T47D (cell line): ENCODE measurements at regions not wholly inside any gene's neighbourhood (a gene's known extent, or its start where the extent isn't known, plus 50 kb on each side); places are given as distances from the start of the nearest gene placed in this dataset.

ENCODE experiments used
- DNase-seq, 2 experiments: peaks; one replicate each; pipeline versions ENCODE4 v3.0.0 to v3.0.0-alpha.2; 2011 to 2012; ENCODE audit warnings: low read depth in 1 of 2, low spot score in 1 of 2
- JUND ChIP-seq: IDR thresholded peaks from 2 replicates; pipeline ENCODE4 v1.6.1; 2012; ENCODE audit warnings: low read depth
- in situ Hi-C: cut with HindIII; loops from 2 replicates; pipeline ENCODE4 v1.10.0; 2016; ENCODE audit warnings: low sequenced_read_pairs, low pct_unique_long_range_greater_than_20kb

DNA sequence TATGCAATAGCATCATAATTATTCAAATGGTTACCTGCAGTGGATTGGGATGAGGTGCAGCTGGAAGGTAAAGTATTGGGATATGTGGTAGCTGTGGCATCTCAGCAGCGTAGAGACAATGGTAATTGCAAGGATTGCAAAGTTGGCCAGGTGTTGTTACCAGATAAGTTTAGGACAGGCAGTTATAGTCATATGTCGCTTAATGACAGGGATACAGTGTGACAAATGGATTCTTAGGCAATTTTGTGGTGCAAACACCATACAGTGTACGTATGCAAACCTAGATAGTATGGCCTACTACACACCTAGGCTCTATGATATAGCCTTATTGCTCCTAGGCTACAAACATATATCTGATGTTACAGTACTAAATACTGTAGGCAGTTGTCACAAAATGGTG is 163.5 kb upstream of the LYZL2 start:
- in situ Hi-C loops = no loop called here
- TF ChIP-seq JUND = no peak
- no peak for DNase-seq

DNA sequence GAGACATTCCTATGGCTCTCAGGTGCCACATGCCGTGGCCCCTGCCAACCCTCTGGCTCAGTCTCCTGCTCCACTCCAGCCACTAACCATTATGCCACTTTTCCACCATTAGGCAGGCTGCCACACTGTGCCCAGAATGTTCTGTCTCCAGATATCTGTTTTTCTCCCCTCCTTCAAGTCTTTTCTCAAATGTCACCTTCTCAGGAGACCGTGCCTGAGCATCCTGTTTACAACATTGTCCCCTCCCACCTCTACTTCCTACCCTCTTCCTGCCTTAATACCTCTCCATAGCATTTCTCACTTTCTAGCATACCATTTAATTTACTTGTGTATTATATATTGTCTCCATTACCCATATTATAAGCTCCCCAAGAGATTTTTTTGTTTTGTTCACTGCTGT is 162.5 kb upstream of the LYZL2 start:
- DNase-seq = no peak
- in situ Hi-C loops = no loop called here
- no peak for TF ChIP-seq JUND

DNA sequence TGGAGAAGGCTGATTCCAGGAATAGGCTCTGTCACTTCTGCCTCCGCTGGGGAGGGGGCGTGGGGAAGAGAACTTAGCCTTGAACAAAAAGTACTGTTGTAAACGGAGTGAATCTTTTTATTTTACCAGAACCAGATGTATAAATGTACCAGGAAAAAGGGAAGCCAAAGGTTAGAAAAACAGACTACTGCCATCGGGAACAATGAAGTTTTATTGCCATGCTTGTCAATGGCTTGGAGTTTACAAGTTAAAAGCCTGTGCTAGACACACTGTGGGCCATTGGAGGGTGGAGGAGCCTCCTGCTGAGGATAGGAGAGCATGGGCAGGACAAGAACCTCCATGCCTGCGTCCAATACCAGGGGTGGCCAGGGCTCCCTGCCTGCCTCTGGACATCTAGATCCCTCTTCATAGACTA is 161.7 kb upstream of the LYZL2 start:
- in situ Hi-C loops = no loop called here
- no peak for TF ChIP-seq JUND
- no peak for DNase-seq

DNA sequence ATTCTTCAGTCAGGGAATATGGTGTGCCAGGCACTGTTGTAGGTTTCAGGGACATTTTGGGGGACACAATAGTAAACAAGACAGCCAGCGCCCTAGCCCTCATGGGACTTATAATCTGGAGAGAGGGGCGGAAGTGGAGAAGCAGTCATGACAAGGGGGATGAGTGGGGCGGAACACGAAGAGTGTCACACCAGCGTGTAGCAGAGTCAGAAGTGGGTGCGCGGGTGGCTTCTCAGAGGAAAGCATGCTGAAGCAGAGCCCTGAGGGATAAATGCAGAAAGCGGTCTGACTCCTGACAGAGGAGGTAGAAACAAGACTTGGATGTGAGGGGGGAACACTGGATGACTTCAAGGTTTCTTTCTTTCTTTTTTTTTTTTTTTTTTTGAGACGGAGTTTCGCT is 160.3 kb upstream of the LYZL2 start:
- TF ChIP-seq JUND = no peak
- DNase-seq = no peak
- in situ Hi-C loops = no loop called here

DNA sequence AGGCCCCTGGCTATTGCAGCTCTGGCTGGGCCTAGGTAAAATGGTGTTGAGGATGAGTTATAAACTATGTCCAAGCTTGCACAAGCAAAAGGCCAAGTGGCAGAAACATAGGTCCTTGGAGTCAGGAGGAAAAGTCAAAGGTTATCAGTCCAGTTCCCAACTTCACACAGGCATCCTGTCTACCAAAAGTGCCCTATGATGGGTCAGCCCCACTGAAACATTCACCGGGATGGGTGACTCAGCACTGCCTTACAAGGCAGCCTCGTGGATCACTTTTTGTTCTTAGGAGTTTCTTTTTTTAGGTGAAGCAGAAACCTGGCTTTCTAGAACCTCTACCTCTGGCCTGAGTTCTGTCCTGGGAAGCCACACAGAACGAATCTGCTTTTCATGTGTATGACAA is 158.8 kb upstream of the LYZL2 start:
- no peak for DNase-seq
- TF ChIP-seq JUND = no peak
- in situ Hi-C loops = no loop called here

DNA sequence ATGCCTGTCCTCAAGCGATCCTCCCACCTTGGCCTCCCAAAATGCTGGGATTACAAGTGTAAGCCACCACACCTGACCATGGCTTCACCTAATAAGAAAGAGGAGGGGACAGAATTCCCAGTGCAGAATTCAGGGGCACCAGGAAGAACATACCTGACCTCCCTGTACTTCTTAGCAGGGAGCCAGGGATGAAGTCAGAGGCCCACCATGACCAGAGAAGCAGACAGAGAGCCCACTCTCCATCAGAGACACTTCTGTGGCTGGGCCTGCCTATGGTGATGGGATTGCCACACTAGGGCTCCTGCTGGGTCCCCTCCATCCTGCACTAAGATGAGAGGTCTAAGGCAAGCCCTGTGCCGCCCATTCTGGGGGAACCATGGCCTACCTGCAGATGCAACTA is 157.4 kb upstream of the LYZL2 start:
- in situ Hi-C loops = no loop called here
- no peak for TF ChIP-seq JUND

DNA sequence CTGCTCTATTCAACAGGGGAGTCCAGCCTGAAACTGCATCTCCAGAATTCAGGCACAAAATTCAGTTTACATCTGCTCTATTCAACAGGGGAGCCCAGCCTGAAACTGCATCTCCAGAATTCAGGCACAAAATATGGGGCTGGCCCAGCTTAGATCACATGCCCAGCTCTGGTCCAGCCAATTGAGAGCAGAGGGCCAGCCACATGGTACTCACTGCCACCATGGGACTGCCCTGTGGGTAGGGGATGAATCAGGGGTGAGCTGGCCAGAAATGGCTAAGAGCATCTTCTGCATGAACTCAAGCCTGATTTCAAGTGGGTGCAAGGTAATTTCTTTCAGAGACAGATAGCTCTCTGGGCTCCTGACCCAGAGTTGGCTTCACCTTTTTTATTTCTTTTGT is 156.6 kb upstream of the LYZL2 start:
- no peak for DNase-seq
- in situ Hi-C loops = no loop called here
- TF ChIP-seq JUND = no peak

More for the DNA sequence above, 157.4 kb upstream of the LYZL2 start:
- DNase-seq = no peak

DNA sequence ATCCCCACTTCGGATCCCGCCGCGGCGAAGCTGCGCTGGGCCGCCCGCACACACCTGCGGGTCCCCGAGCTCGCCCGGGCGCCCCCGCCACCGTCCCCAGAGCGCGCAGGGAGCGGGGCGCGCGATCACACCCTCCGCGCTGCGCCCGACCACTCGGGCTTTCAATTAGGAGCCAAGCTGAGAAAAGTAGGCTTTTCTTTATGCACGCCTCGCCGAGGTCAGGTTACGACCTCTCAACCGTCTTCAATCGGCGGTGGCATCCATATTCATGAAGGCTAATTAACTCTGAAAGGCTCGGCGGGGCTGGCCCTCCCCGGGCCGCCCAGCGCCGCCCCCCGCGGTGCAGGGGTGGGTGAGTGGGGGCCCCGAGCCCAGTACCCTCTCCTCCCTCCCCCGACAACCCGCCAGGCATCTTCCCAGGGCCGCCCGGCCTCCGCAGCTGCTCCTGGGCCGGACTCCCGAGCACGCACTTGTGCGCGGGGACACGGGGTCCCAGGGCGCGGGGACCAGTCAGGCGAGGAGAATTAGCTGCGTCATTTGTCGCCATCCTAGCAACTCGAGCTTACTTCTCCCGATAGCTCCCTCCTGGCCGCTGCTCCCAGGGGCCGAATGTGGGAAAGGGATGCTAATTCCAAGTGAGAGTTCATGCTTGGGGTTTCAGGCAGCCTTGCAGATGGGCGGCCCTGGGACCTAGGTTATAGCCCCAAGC is 155.5 kb upstream of the LYZL2 start:
- DNase-seq = no peak
- TF ChIP-seq JUND = no peak
- in situ Hi-C loops = no loop called here

DNA sequence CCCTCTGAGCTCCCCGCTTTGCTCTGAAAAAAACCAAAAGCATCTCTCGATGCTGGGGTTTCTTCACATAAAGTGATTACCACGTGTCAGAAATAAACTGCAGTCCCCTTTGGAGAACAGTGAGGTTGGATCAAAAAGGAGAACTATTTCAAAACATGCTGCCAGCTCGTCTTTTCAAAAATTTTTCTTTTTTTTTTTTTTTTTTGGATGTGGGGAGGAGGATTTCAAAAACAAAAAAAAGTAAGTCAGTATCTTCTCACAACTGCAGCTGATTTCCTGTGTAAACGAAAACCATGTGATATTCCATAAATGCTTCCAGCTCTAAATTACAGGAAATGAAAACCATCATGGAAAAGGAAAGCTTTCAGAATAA is 155.0 kb upstream of the LYZL2 start:
- no peak for TF ChIP-seq JUND
- in situ Hi-C loops = no loop called here
- no peak for DNase-seq

DNA sequence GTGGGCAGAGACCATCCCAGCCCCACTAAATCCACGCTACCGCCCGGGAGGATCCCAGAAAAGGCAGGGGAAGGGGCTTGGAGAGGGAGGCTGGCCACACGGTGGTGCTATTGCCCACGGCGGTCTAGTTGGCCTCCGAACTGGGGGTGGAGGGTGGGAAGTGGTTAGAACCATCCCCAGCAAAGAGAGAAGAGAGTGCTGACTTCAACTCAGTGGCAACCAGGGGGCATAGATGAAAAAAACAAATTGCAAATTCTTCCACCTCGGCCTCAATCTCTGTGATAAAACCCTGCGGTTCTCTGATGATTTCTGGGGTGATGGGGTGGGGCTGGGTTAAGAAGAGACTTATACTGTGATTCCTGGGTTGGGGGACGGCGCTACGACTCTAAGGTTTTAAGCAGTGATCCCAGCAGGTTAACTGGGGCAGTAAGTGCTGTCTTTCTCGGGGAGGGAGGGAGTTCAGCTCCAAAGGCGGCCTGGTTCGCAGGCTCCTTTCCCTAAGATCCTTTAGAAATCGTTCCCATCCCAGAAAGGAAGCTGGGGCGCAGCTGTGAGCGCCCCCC is 154.5 kb upstream of the LYZL2 start:
- in situ Hi-C loops = no loop called here
- TF ChIP-seq JUND = no peak
- peak; percentile 35 to 73 for DNase-seq

DNA sequence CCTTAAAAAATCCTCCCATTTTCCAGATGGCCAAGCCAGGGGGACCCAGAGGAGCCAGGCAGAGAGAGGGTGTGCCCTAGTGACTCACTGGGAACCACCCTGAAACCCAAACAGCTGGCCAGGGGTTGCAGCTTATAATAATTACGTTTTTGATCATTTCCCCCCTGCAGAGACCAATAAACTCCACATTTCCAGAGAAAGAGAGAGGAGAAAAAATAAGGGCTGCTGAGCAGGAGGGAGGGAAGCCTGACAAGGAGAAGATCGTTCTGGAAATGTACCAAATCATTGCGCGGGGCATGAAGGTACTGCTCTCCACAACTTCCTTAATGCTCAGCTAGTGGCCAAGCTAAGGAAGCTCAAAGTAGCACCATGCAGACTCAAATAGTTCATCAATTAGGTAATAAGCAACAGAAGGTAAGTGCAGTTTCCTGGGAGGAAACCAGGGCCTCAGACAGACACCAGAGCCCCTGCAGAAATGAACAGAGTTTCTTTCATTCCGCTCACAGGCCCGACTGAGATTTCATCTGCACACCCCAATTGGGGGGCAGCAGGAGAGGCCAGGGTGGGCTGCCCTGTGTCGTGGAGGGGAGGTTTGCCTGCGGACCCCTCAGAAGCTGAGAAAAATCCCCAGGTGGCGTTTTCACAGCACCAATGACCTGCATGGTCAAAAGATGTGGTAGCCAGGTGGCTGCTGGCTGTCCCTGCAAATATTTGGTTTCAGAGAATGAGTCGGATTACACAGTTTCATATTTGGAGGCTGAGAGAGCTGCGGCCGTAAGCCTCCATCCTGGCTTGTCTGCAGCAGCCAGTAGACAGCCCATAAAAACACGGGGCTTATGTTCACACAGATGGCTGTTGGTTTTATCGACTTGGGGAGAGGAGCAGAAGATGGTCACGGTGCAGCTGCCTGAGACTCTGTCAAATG is 153.2 kb upstream of the LYZL2 start:
- in situ Hi-C loops = no loop called here
- no peak for TF ChIP-seq JUND
- peak in 1 of 2 experiments; percentile 31 for DNase-seq

DNA sequence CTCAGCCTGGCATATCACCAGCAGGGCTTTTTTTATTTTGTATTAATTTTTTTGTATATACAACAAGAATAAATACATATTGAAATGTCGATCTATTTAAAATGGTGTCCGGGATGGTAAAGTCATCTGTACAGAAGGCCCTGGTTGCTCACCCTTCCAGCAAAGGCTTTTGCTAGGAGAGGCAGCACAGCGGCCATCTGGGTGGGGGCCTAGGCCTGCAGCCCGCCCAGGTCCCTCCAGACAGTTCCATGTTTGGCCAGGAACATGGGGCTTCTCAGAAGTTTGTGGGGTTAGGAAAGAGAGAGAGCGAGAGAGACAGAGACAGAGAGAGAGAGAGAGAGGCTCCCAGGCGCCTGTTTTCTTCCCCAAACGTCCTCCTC is 152.6 kb upstream of the LYZL2 start:
- DNase-seq = no peak
- no peak for TF ChIP-seq JUND
- in situ Hi-C loops = no loop called here

DNA sequence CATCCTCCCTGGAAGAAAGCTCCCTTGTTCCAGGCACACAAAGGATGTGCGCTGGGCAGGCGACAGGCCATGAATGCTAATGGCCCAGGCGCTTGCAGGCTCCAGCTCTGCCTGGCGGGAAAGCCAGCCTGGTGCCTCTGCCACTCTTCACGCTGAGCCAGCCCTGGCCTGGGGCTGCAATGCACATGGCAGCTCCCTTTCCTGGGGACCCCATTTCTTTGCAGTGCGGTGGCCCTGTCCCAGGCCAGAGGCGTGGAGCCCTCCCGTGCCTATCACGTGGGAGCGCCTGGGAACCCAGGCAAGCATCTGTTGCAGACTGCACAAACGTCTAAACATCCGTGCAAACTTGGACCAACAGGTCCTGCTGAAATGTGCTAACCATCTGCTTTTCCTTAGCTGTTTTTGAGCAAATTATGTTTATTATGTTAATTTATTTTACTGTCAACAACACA is 152.1 kb upstream of the LYZL2 start:
- no peak for DNase-seq
- in situ Hi-C loops = no loop called here
- TF ChIP-seq JUND = no peak
